Gastroesophageal sphincter (tissue), 3 donors: ENCODE measurements at regions not wholly inside any gene's neighbourhood (a gene's known extent, or its start where the extent isn't known, plus 50 kb on each side); places are given as distances from the start of the nearest gene placed in this dataset.

Experiments used
- POLR2A ChIP-seq, 2 donors: fragments of 450-650 bp; IDR thresholded peaks; one replicate each; pipeline ENCODE4 v1.6.1; 2017; ENCODE audit warnings: antibody characterized with exemption in 2 of 2, mild to moderate bottlenecking in 2 of 2, moderate library complexity in 1 of 2
- POLR2AphosphoS5 ChIP-seq: sonication (generic); formaldehyde crosslinking; IDR thresholded peaks from one replicate; pipeline ENCODE4 v1.6.1; 2017; ENCODE audit warnings: antibody characterized with exemption
- TF ChIP-seq, protein P1 (sequence below), 4 experiments: fragments of 200-600 bp in 2 of 4; fragments of 450-650 bp in 2 of 4; sonication (generic) in 1 of 4; IDR thresholded peaks; one replicate each; pipeline ENCODE4 v1.5.1; 2017 to 2019; ENCODE audit warnings: antibody characterized with exemption in 4 of 4, mild to moderate bottlenecking in 2 of 4, moderate library complexity in 2 of 4

DNA sequence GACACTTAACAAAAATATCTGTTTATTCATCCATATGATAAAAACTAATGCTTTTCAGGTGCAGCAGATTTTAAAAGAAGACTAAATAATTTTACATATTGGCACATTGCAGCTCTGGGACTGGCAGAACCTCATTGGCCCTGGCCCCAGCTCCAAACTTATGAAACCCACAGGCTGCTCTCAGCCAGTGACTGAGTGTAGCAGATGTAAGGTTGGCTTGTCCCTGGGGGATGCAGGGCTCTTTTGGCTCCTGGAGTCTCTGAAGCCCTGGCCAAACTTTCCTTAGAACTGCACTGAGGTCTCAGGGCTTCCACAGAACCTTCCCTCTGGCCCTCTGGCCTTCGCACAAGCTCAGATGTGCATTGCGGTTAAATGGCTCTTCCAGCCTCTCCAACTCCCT, 725.0 kb upstream of the SOX11 start:
- TF ChIP-seq, protein P1, sequence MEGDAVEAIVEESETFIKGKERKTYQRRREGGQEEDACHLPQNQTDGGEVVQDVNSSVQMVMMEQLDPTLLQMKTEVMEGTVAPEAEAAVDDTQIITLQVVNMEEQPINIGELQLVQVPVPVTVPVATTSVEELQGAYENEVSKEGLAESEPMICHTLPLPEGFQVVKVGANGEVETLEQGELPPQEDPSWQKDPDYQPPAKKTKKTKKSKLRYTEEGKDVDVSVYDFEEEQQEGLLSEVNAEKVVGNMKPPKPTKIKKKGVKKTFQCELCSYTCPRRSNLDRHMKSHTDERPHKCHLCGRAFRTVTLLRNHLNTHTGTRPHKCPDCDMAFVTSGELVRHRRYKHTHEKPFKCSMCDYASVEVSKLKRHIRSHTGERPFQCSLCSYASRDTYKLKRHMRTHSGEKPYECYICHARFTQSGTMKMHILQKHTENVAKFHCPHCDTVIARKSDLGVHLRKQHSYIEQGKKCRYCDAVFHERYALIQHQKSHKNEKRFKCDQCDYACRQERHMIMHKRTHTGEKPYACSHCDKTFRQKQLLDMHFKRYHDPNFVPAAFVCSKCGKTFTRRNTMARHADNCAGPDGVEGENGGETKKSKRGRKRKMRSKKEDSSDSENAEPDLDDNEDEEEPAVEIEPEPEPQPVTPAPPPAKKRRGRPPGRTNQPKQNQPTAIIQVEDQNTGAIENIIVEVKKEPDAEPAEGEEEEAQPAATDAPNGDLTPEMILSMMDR (IDR thresholded peaks at IDR 0.05) = no peak
- no peak for TF ChIP-seq POLR2AphosphoS5
- no peak for TF ChIP-seq POLR2A (IDR thresholded peaks at IDR 0.05)
